NCI-H1436 treated with DMSO at 0.1 percent for 48 hours (cell line): ENCODE measurements at regions not wholly inside any gene's neighbourhood (a gene's known extent, or its start where the extent isn't known, plus 50 kb on each side); places are given as distances from the start of the nearest gene placed in this dataset.

Source experiments
- DNase-seq: peaks from one replicate; lab custom pipeline; 2025; lab: John Stamatoyannopoulos, UW

- DNase-seq: no peak
Observed at GRCh38 chr5:15206133-15206532, 293.8 kb upstream of the FBXL7 start.

GRCh38 chr5:15203376-15203775 lies 296.6 kb upstream of the FBXL7 start:
- no peak for DNase-seq

- DNase-seq: no peak
Observed at GRCh38 chr5:15191012-15191411, 309.0 kb upstream of the FBXL7 start.

GRCh38 chr5:15183520-15183919 lies 311.9 kb upstream of the ANKH start:
- DNase-seq: no peak

GRCh38 chr5:15170173-15170572 lies 298.6 kb upstream of the ANKH start:
- DNase-seq: no peak

GRCh38 chr5:15168358-15168757 lies 296.8 kb upstream of the ANKH start:
- DNase-seq: no peak

GRCh38 chr5:15160091-15160490 lies 288.5 kb upstream of the ANKH start:
- DNase-seq: no peak

- DNase-seq: no peak
Observed at GRCh38 chr5:15159606-15160005, 288.0 kb upstream of the ANKH start.

GRCh38 chr5:15142458-15142857 lies 270.9 kb upstream of the ANKH start:
- DNase-seq: no peak

GRCh38 chr5:15137414-15137813 lies 265.8 kb upstream of the ANKH start:
- no peak for DNase-seq

GRCh38 chr5:15135661-15136060 lies 264.1 kb upstream of the ANKH start:
- no peak for DNase-seq

- DNase-seq: no peak
Observed at GRCh38 chr5:15133456-15133965, 261.9 kb upstream of the ANKH start.

GRCh38 chr5:15132816-15133405 lies 261.3 kb upstream of the ANKH start:
- DNase-seq: no peak

GRCh38 chr5:15131909-15132308 lies 260.3 kb upstream of the ANKH start:
- DNase-seq: no peak

- DNase-seq: no peak
Observed at GRCh38 chr5:15124871-15125568, 253.4 kb upstream of the ANKH start.

- no peak for DNase-seq
Observed at GRCh38 chr5:15124461-15124860, 252.9 kb upstream of the ANKH start.

- no peak for DNase-seq
Observed at GRCh38 chr5:15117688-15118087, 246.1 kb upstream of the ANKH start.

- DNase-seq: no peak
Observed at GRCh38 chr5:15116996-15117395, 245.4 kb upstream of the ANKH start.

- DNase-seq: no peak
Observed at GRCh38 chr5:15106530-15107283, 235.1 kb upstream of the ANKH start.

GRCh38 chr5:15105799-15106393 lies 234.3 kb upstream of the ANKH start:
- DNase-seq: no peak

- DNase-seq: no peak
Observed at GRCh38 chr5:15103864-15104263, 232.3 kb upstream of the ANKH start.

- DNase-seq: no peak
Observed at GRCh38 chr5:15103130-15103529, 231.6 kb upstream of the ANKH start.

- DNase-seq: no peak
Observed at GRCh38 chr5:15097552-15097951, 226.0 kb upstream of the ANKH start.
